ENCODE measurements at regions not wholly inside any gene's neighbourhood (a gene's known extent, or its start where the extent isn't known, plus 50 kb on each side); places are given as distances from the start of the nearest gene placed in this dataset.

DNA sequence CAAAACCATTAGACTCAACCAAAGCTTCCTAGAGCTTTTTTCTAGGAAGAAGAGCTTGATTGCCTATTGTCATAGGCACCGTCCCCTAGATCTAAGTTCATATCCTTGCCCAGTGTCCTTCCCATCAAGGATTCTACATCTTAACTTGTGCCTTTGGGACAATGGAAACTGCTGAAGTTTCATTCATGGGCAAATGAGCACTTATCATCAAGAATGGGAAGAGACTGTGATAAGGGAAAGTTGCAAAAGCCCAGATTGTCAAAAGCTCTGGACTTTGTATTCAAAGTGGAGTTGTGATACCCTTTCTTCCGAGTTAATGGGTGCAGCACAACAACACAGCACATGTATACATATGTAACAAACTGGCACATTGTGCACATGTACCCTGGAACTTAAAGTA lies 503.0 kb upstream of the KLHL29 start:
- no peak overlapping the region for H2AFZ ChIP-seq (ENCODE audit: low read length)
- H3K36me3 ChIP-seq (ENCODE audit: control insufficient read depth, insufficient read depth, low read length): no peaks in the 10 kb centered on the region
- H4K20me1 ChIP-seq (ENCODE audit: control insufficient read depth, extremely low read depth, insufficient read depth, low read length): no peaks in the 10 kb centered on the region
- no peaks in the 10 kb centered on the region for H3K79me2 ChIP-seq (ENCODE audit: control insufficient read depth, insufficient read depth, low read length)
- no peak overlapping the region for H3K9ac ChIP-seq (ENCODE audit: insufficient read depth, low read length)
- TF ChIP-seq, protein P1, sequence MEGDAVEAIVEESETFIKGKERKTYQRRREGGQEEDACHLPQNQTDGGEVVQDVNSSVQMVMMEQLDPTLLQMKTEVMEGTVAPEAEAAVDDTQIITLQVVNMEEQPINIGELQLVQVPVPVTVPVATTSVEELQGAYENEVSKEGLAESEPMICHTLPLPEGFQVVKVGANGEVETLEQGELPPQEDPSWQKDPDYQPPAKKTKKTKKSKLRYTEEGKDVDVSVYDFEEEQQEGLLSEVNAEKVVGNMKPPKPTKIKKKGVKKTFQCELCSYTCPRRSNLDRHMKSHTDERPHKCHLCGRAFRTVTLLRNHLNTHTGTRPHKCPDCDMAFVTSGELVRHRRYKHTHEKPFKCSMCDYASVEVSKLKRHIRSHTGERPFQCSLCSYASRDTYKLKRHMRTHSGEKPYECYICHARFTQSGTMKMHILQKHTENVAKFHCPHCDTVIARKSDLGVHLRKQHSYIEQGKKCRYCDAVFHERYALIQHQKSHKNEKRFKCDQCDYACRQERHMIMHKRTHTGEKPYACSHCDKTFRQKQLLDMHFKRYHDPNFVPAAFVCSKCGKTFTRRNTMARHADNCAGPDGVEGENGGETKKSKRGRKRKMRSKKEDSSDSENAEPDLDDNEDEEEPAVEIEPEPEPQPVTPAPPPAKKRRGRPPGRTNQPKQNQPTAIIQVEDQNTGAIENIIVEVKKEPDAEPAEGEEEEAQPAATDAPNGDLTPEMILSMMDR (conservative IDR thresholded peaks at IDR 0.05 in 1 of 2, IDR thresholded peaks at IDR 0.05 in 1 of 2; ENCODE audit: low read depth in 1 of 2, low read length in 2 of 2): no peak
- H3K27me3 ChIP-seq (ENCODE audit: control insufficient read depth, insufficient read depth, low read length): no peaks in the 10 kb centered on the region
- H3K27ac ChIP-seq (ENCODE audit: insufficient read depth, low read length): no peak overlapping the region
- H3K4me3 ChIP-seq (replicated peaks in 1 of 4; ENCODE audit: control extremely low read depth in 1 of 4, insufficient read depth in 1 of 4, low read depth in 3 of 4, low read length in 4 of 4): no peak overlapping the region
- H3K4me1 ChIP-seq (ENCODE audit: control insufficient read depth, extremely low read depth, insufficient read depth, low read length): no peaks in the 10 kb centered on the region
- H3K4me2 ChIP-seq (ENCODE audit: extremely low read depth, insufficient read depth, low read length): no peak overlapping the region
- no peaks in the 10 kb centered on the region for H3K9me3 ChIP-seq (ENCODE audit: control insufficient read depth, insufficient read depth, low read depth, low read length)
- DNase-seq (ENCODE audit: low read depth in 2 of 2): no peak

DNA sequence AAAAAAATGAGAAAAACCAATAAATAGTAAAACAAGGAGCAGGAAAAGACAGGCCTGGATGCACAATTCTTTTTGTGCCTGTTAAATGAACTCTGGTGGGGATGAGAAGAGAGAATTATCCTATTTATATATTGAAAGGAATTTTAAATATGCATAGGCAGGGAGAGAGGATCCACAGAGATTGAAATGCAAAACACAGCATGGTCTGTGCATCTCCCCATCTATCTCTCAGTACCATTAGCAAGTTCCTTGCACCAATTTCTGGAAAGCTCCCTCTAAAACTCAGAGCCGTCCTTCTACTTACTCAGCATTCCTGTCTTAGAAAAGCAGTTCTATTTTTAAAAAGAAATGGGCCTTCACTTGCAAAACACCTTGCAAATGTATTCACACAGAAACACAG lies 502.3 kb upstream of the KLHL29 start:
- Histone ChIP-seq H3K27me3 (ENCODE audit: control insufficient read depth, insufficient read depth, low read length) (no peaks in the 10 kb centered on the region), H3K9ac (ENCODE audit: insufficient read depth, low read length) (no peak overlapping the region), H3K4me1 (ENCODE audit: control insufficient read depth, extremely low read depth, insufficient read depth, low read length) (no peaks in the 10 kb centered on the region), H3K4me2 (ENCODE audit: extremely low read depth, insufficient read depth, low read length) (no peak overlapping the region), H4K20me1 (ENCODE audit: control insufficient read depth, extremely low read depth, insufficient read depth, low read length) (no peaks in the 10 kb centered on the region), H3K79me2 (ENCODE audit: control insufficient read depth, insufficient read depth, low read length) (no peaks in the 10 kb centered on the region), H3K9me3 (ENCODE audit: control insufficient read depth, insufficient read depth, low read depth, low read length) (no peaks in the 10 kb centered on the region), H2AFZ (ENCODE audit: low read length) (no peak overlapping the region), H3K4me3 (replicated peaks in 1 of 4; ENCODE audit: control extremely low read depth in 1 of 4, insufficient read depth in 1 of 4, low read depth in 3 of 4, low read length in 4 of 4) (no peak overlapping the region), H3K27ac (ENCODE audit: insufficient read depth, low read length) (no peak overlapping the region), H3K36me3 (ENCODE audit: control insufficient read depth, insufficient read depth, low read length) (no peaks in the 10 kb centered on the region)
- no peak for TF ChIP-seq EZH2 (IDR thresholded peaks at IDR 0.05; ENCODE audit: low read length, missing control alignments)
- TF ChIP-seq, protein P1 (conservative IDR thresholded peaks at IDR 0.05 in 1 of 2, IDR thresholded peaks at IDR 0.05 in 1 of 2; ENCODE audit: low read depth in 1 of 2, low read length in 2 of 2): no peak
- no peak for DNase-seq (ENCODE audit: low read depth in 2 of 2)

- Histone ChIP-seq H3K9ac (ENCODE audit: insufficient read depth, low read length) (no peak overlapping the region), H3K4me3 (replicated peaks in 1 of 4; ENCODE audit: control extremely low read depth in 1 of 4, insufficient read depth in 1 of 4, low read depth in 3 of 4, low read length in 4 of 4) (no peak overlapping the region), H3K36me3 (ENCODE audit: control insufficient read depth, insufficient read depth, low read length) (no peaks in the 10 kb centered on the region), H3K27me3 (ENCODE audit: control insufficient read depth, insufficient read depth, low read length) (no peaks in the 10 kb centered on the region), H2AFZ (ENCODE audit: low read length) (no peak overlapping the region), H3K79me2 (ENCODE audit: control insufficient read depth, insufficient read depth, low read length) (no peaks in the 10 kb centered on the region), H3K4me2 (ENCODE audit: extremely low read depth, insufficient read depth, low read length) (no peak overlapping the region), H3K4me1 (ENCODE audit: control insufficient read depth, extremely low read depth, insufficient read depth, low read length) (no peaks in the 10 kb centered on the region), H3K9me3 (ENCODE audit: control insufficient read depth, insufficient read depth, low read depth, low read length) (no peaks in the 10 kb centered on the region), H4K20me1 (ENCODE audit: control insufficient read depth, extremely low read depth, insufficient read depth, low read length) (no peaks in the 10 kb centered on the region), H3K27ac (ENCODE audit: insufficient read depth, low read length) (no peak overlapping the region)
- DNase-seq (ENCODE audit: low read depth in 2 of 2): no peak
- no peak for TF ChIP-seq EZH2 (IDR thresholded peaks at IDR 0.05; ENCODE audit: low read length, missing control alignments)
- TF ChIP-seq, protein P1 (conservative IDR thresholded peaks at IDR 0.05 in 1 of 2, IDR thresholded peaks at IDR 0.05 in 1 of 2; ENCODE audit: low read depth in 1 of 2, low read length in 2 of 2): no peak
These were observed 501.9 kb upstream of the KLHL29 start for GRCh38 chr2:22883054-22883453.
